Stimulated activated CD8-positive, alpha-beta memory T cell treated with anti-CD3 and anti-CD28 coated beads, Interleukin-4, amount 100 ng/mL, for 1 hour (primary cell): ENCODE measurements at regions not wholly inside any gene's neighbourhood (a gene's known extent, or its start where the extent isn't known, plus 50 kb on each side); places are given as distances from the start of the nearest gene placed in this dataset.

Experiments
- DNase-seq, 2 donors: peaks; one replicate each; pipeline ENCODE4 v3.0.0-alpha.2; 2020; ENCODE audit warnings: low read depth in 2 of 2, low spot score in 1 of 2

- DNase-seq, result no peak
Measured at GRCh38 chr11:10932976-10933375, 75.1 kb upstream of the ZBED5 start.

DNA sequence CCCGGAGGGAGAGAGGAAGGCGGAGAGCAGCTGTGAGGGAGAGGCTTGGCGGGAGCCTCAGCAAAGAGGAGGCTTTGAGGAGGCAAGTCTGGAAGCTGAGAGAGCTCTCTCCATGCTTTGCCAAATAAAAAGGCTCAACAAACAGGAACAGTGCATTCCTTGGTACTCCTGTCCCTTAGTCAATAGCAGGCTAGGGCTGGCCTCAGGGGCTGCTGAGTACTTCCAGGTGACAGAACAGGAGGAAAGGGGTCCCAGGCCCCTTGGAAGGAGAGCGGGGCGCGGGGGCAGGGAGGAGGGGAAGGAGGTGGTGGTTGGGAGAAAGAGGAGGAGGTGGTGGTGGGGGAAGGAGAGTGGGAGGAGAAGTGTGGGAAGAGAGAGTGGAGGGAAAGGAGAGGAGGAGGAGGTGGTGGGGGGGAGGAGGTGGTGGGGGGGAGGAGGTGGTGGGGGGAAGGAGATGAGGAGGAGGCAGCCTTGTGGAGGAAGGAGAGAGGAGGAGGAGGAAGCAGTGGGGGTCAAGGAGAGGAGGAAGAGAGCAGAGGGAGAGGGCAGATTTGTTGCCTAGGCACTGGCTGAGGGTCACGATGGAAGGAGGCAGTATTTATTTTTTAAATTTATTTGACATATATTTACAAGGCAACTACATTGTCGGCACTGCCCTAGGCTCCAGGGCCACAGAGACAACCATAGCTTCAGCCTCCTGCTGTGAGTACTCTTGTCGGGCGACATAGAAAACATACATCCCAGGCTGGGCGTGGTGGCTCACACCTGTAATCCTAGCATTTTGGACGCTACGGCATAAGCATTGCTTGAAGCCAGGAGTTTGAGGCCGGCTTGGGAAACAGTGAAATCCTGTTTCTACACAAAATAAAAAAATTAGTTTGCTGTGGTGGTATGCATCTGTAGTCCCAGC is 74.2 kb upstream of the ZBED5 start:
- DNase-seq, result no peak

- DNase-seq, result no peak
Measured at GRCh38 chr11:10930972-10931760, 73.3 kb upstream of the ZBED5 start.

DNA sequence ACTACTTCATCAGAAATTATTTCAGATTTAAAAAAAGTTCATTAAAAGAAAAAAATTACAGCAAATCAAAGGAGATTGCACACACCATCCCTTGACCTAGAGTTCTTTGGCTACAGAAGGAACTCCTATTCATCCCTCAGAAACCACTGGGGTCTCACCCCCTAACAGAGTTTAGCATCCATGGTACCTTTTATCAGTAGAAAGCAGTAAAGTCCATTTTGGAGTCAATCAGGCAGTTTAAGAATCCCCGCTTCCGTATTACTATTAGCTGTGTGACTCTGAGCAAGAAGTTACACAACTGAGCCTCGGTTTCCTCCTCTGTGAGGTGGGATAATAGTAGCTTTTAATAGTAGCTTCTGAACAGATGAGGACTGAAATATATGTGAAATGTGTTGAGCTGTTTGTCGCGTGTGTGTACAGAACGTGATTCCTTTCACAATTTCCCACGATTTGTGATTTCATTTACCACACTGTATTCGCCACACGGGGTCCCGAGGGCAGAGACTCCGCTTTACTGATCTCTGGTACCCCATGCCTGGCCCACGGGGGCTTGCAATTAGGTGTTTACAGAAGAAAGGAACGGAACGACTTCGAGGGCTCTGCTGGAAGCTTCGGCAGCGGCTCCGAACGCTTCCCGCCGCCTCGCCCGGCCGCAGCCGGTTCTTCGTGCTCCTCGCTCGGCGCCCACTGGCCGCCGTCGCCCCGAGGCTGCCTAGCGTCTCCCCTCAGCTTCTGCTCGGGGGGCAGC is 72.5 kb upstream of the ZBED5 start:
- no peak for DNase-seq

- DNase-seq, result no peak
Measured at GRCh38 chr11:10927538-10927937, 69.7 kb upstream of the ZBED5 start.

GRCh38 chr11:10926801-10927211 is 69.0 kb upstream of the ZBED5 start:
- DNase-seq, result no peak

GRCh38 chr11:10925149-10925926 is 67.5 kb upstream of the ZBED5 start:
- DNase-seq, result no peak

- DNase-seq, result no peak
Measured at GRCh38 chr11:10923882-10924281, 66.0 kb upstream of the ZBED5 start.

- no peak for DNase-seq
Measured at GRCh38 chr11:10922892-10923291, 65.0 kb upstream of the ZBED5 start.

DNA sequence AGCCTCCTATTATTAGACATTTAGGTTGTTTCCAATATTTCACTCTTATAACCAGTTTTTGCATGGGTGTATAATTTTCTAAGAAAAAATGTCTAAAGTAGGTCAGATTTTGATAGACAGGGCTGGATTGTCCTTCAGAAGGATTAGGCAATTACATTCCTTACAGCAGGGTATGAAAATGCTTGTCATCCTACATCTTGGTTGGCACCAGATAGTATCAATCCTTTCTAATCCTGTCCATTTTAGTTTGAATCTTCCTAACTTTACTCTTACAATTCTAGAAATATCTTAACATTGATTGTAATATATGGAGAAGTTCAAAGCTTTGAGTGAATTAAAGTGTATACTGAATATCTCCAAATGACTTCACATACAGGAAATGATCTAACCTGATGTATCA is 63.0 kb upstream of the ZBED5 start:
- no peak for DNase-seq

DNA sequence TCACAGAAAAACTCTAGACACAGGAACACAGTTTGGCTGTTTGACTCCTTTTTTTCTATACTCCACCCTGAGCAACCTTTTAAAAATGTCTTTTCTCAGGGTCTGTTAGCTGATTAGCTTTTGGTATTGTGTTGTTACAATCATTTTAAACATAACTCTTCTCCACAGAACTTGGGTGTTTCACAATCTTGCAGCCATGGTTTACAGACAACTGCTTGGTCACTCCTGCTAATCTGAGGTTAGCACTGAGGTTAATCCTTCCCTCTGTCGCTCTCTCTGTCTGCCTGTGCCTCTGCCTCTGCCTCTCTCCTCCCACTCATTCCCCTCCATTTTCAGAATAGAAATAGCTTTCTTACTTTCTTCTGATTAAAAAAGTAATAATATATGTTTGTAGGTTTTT is 62.4 kb upstream of the ZBED5 start:
- no peak for DNase-seq

GRCh38 chr11:10918698-10919097 is 60.8 kb upstream of the ZBED5 start:
- no peak for DNase-seq

DNA sequence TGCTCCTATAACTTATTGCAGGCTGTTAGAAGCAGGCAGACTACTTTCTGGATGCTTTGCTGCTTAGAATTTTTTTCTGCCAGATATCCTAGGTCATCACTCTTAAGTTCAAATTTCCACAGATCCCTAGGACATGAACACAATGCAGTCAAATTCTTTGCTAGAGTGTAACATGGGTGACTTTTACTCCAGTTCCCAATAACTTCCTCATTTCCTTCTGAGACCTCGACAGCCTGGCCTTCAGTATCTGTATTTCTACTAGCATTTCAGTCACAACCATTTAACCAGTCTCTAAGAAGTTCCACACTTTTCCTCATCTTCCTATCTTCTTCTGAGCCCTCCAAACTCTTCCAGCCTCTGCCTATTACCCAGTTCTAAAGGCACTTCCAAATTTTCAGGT is 60.4 kb upstream of the ZBED5 start:
- no peak for DNase-seq

- no peak for DNase-seq
Measured at GRCh38 chr11:10917802-10918201, 59.9 kb upstream of the ZBED5 start.

DNA sequence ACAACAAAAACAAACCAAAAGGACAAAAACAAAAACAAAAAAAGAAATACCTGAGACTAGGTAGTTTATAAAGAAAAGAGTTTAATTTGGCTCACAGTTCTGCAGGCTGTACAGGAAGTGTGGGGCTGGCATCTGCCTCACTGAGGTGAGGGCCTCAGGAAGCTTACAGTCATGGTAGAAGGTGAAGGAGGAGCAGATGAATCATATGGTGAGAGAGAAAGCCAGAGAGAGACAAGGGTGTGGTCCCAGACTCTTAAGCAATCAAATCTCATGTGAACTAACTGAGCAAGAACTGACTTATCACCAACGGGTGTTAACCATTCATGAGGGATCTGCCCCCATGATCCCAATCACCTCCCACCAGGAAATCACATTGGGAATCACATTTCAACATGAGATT is 58.8 kb upstream of the ZBED5 start:
- no peak for DNase-seq

DNA sequence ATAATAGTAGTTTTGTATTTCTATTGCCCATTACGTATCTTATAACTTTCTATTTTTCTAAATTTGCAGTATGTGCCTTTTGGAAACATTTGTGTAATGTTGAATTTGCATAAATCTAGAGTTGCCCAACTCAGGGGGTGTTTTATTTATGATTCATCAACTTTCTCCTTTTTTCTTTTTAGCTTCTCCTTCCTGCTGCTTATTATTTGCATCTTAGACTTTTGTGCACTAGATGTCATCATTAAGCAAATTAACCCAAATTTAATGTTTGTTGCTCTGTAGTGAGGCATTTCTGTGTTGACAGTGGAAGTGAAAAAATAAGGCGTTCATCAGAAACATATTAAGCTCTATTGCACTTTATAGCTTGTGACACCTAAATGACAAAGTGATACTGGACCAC is 56.2 kb upstream of the ZBED5 start:
- no peak for DNase-seq

- no peak for DNase-seq
Measured at GRCh38 chr11:10913075-10913474, 55.2 kb upstream of the ZBED5 start.

- no peak for DNase-seq
Measured at GRCh38 chr11:10911907-10912306, 54.1 kb upstream of the ZBED5 start.

DNA sequence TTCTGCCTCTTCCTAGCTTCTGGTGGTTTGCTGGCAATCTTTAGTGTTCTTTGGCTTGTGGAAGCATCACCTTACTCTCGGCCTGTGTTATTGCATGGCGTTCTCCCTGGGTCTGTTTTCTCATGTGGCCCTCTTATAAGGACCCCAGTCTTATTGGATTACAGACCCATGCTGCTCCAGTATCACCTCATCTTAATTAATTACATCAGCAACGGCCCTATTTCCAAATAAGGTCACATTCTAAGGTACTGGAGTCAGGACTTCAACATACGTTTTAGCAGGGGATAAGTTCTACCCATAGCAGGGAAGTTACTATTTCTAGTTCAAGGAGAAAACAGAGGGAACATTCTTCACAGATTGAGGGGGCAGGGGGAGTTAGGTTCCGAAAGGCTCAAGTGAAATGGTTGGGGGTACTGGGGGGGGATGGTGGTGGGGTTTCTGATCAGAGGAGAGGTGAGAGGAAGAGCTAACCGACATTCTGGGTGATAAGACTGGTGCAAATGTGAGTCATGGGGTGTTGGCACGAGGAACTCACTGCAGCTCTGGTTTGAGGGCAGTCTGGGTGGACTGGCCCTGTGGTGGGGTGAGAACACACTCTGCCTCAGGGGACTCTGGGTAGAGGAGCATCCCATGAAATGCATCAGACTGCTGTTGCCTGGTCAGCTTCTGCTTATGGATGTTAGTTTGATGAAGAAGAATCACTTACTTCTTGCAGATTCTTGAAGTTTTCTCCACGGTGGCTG is 51.5 kb upstream of the ZBED5 start:
- no peak for DNase-seq
